Right lobe of liver (tissue), 4 donors: ENCODE measurements at regions not wholly inside any gene's neighbourhood (a gene's known extent, or its start where the extent isn't known, plus 50 kb on each side); places are given as distances from the start of the nearest gene placed in this dataset.

ENCODE experiments used
- CTCF ChIP-seq, 4 donors: fragments of 200-600 bp in 3 of 4; fragments of 450-650 bp in 1 of 4; IDR thresholded peaks; one replicate each; pipeline versions ENCODE4 v1.5.1 to v1.8.0; 2016 to 2022; ENCODE audit warnings: antibody characterized with exemption in 4 of 4, mild to moderate bottlenecking in 2 of 4
- POLR2A ChIP-seq: fragments of 450-650 bp; IDR thresholded peaks from one replicate; pipeline ENCODE4 v1.6.1; 2017; ENCODE audit warnings: antibody characterized with exemption, mild to moderate bottlenecking
- donor health status: DM: no; HTN: no; CAD: no.
- donor health status: DM: no; HTN: no; CAD: no.
- donor health status: DM: no; HTN: yes; CAD: no.

- no peak for TF ChIP-seq POLR2A
- no peak for TF ChIP-seq CTCF (IDR thresholded peaks at IDR 0.05)
Observed at GRCh38 chr15:57892181-57892580, 173.3 kb downstream of the ALDH1A2 start.
